HCT116 (cell line): ENCODE measurements at regions not wholly inside any gene's neighbourhood (a gene's known extent, or its start where the extent isn't known, plus 50 kb on each side); places are given as distances from the start of the nearest gene placed in this dataset.

ENCODE experiments used
- ATAC-seq: fragments of 200-7000 bp; cut with Tn5 transposase; 2 replicates; pipeline ENCODE4 v1.9.1; 2020; ENCODE audit warnings: mild to moderate bottlenecking, moderate library complexity
- BruUV-seq: library from RNA; stranded (reverse); fragments of 400-500 nt; replicated peaks from 2 replicates; lab custom pipeline; 2021; lab: Mats Ljungman, UMichigan
- CTCF ChIA-PET: fragments of 300-600 bp; sonication (Branson Sonifier 250); formaldehyde crosslinking; loops from one replicate; lab custom pipeline; 2021; ENCODE audit warnings: antibody characterized with exemption; lab: Charles Lee
- POLR2A ChIA-PET: fragments of 300-600, 350-600 bp; sonication (Branson Sonifier 250); formaldehyde crosslinking; loops from one replicate; lab custom pipeline; 2021; ENCODE audit warnings: antibody characterized with exemption; lab: Charles Lee
- RAD21 ChIA-PET, 2 experiments: fragments of 300-600 bp; sonication (Branson Sonifier 250); formaldehyde crosslinking; loops; one replicate each; lab custom pipeline; 2023; ENCODE audit warnings: low total read pairs in 2 of 2; ENCODE audit not compliant: uncharacterized antibody in 2 of 2, unreplicated experiment in 2 of 2, low non-redundant PET in 1 of 2; lab: Charles Lee
- DNase-seq: peaks from one replicate; pipeline ENCODE4 v3.0.0-alpha.2; 2010; ENCODE audit warnings: low read depth, low spot score
- H2AFZ ChIP-seq: fragments of 200-600 bp; shearing (Covaris generic), sonication (generic); 2 replicates; pipeline ENCODE4 v1.6.1; 2017; ENCODE audit warnings: low read depth, mixed run types, mixed read lengths, antibody characterized with exemption, low read length; ENCODE audit not compliant: poor library complexity, severe bottlenecking
- H3K27ac ChIP-seq: 2 replicates; pipeline ENCODE4 v1.5.1; 2012; ENCODE audit warnings: low read depth, low read length
- H3K27me3 ChIP-seq: fragments of 200-600 bp; sonication (generic); 2 replicates; pipeline ENCODE4 v1.6.1; 2016; ENCODE audit warnings: mixed run types, low read length, mixed read lengths; ENCODE audit not compliant: insufficient read depth
- H3K36me3 ChIP-seq, 2 experiments: fragments of 200-500 bp in 1 of 2; fragments of 200-600 bp in 1 of 2; sonication (Bioruptor generic) in 1 of 2; sonication (generic) in 1 of 2; 2 replicates each; pipeline versions ENCODE4 v1.5.1 to v1.6.1; 2014 to 2016; ENCODE audit warnings: low read length in 2 of 2, inconsistent platforms in 1 of 2, mixed read lengths in 1 of 2, mixed run types in 1 of 2; ENCODE audit not compliant: insufficient read depth in 2 of 2, control insufficient read depth in 1 of 2
- H3K4me1 ChIP-seq, 2 experiments: fragments of 200-600 bp in 1 of 2; sonication (generic) in 1 of 2; 2 replicates each; pipeline versions ENCODE4 v1.5.1 to v1.6.1; 2012 to 2017; ENCODE audit warnings: low read length in 2 of 2, inconsistent platforms in 1 of 2, mild to moderate bottlenecking in 1 of 2, mixed read lengths in 1 of 2, mixed run types in 1 of 2, moderate library complexity in 1 of 2; ENCODE audit not compliant: insufficient read depth in 2 of 2, control insufficient read depth in 1 of 2
- H3K4me2 ChIP-seq: fragments of 200-600 bp; sonication (generic); 2 replicates; pipeline ENCODE4 v1.6.1; 2017; ENCODE audit warnings: mixed run types, low read length, mixed read lengths
- H3K4me3 ChIP-seq, 2 experiments: fragments of 200-600 bp in 1 of 2; sonication (generic) in 1 of 2; replicated peaks in 1 of 2; 2 replicates each; pipeline ENCODE4 v1.5.1; 2011 to 2016; ENCODE audit warnings: low read length in 2 of 2, control low read depth in 1 of 2, low read depth in 1 of 2, mild to moderate bottlenecking in 1 of 2, mixed read lengths in 1 of 2, mixed run types in 1 of 2
- H3K79me2 ChIP-seq: fragments of 200-600 bp; sonication (generic); 2 replicates; pipeline ENCODE4 v1.6.1; 2017; ENCODE audit warnings: mild to moderate bottlenecking, mixed run types, low read length, moderate library complexity, mixed read lengths; ENCODE audit not compliant: insufficient read depth
- H3K9ac ChIP-seq: fragments of 200-600 bp; sonication (generic); 2 replicates; pipeline ENCODE4 v1.6.1; 2016; ENCODE audit warnings: low read length, mixed read lengths
- H3K9me2 ChIP-seq: fragments of 200-600 bp; sonication (generic), shearing (Covaris generic); 2 replicates; pipeline ENCODE4 v1.6.1; 2017; ENCODE audit warnings: mixed run types, mild to moderate bottlenecking, moderate library complexity; ENCODE audit not compliant: insufficient read depth
- H3K9me3 ChIP-seq, 2 experiments: fragments of 200-500 bp in 1 of 2; fragments of 200-600 bp in 1 of 2; sonication (Bioruptor generic) in 1 of 2; sonication (generic) in 1 of 2; 2 replicates each; pipeline ENCODE4 v1.6.1; 2014 to 2017; ENCODE audit warnings: low read length in 2 of 2, mixed read lengths in 2 of 2, inconsistent platforms in 1 of 2, low read depth in 1 of 2, mild to moderate bottlenecking in 1 of 2, mixed run types in 1 of 2, moderate library complexity in 1 of 2; ENCODE audit not compliant: control insufficient read depth in 1 of 2, insufficient read depth in 1 of 2
- H4K20me1 ChIP-seq: fragments of 200-600 bp; sonication (generic), shearing (Covaris generic); 2 replicates; pipeline ENCODE4 v1.6.1; 2017; ENCODE audit warnings: mixed run types, mild to moderate bottlenecking, moderate library complexity; ENCODE audit not compliant: insufficient read depth
- CBX3 ChIP-seq: IDR thresholded peaks from 2 replicates; pipeline ENCODE4 v1.6.1; 2012; ENCODE audit warnings: low read depth
- CEBPB ChIP-seq: IDR thresholded peaks from 2 replicates; pipeline ENCODE4 v1.6.1; 2012; ENCODE audit warnings: low read depth
- EGR1 ChIP-seq: IDR thresholded peaks from 2 replicates; pipeline ENCODE4 v1.6.1; 2012; ENCODE audit warnings: low read depth
- EZH2 ChIP-seq: fragments of 200-600 bp; sonication (generic); IDR thresholded peaks from 2 replicates; pipeline ENCODE4 v1.6.1; 2017; ENCODE audit warnings: antibody characterized with exemption, mixed run types
- EZH2phosphoT487 ChIP-seq: fragments of 200-600 bp; IDR thresholded peaks from 2 replicates; pipeline ENCODE4 v1.6.1; 2018; ENCODE audit warnings: antibody characterized with exemption, borderline replicate concordance
- FOSL1 ChIP-seq: IDR thresholded peaks from 2 replicates; pipeline ENCODE4 v1.6.1; 2012; ENCODE audit warnings: low read depth
- POLR2A ChIP-seq: IDR thresholded peaks from 2 replicates; pipeline ENCODE4 v1.7.0; 2011; ENCODE audit warnings: borderline replicate concordance; ENCODE audit not compliant: insufficient read depth, insufficient read length; ENCODE audit errors: extremely low read depth
- POLR2AphosphoS5 ChIP-seq: IDR thresholded peaks from 2 replicates; pipeline ENCODE4 v1.6.1; 2011; ENCODE audit warnings: mild to moderate bottlenecking, low read depth, low read length, moderate library complexity
- SIN3A ChIP-seq: IDR thresholded peaks from 2 replicates; pipeline ENCODE4 v1.6.1; 2012; ENCODE audit warnings: low read depth
- TCF7L2 ChIP-seq: IDR thresholded peaks from 2 replicates; pipeline ENCODE4 v1.7.0; 2011; ENCODE audit warnings: borderline replicate concordance, inconsistent platforms; ENCODE audit not compliant: insufficient read depth, insufficient read length; ENCODE audit errors: extremely low read depth
- ZFX ChIP-seq: fragments of 450-650 bp; IDR thresholded peaks from 2 replicates; pipeline ENCODE4 v1.6.1; 2017
- intact Hi-C: fragments of 100-400 bp; cut with micrococcal nuclease; formaldehyde crosslinking; loops from 2 replicates; pipeline ENCODE4 v1.10.0; 2022
- TF ChIP-seq, protein P1 (sequence below): IDR thresholded peaks from 2 replicates; pipeline ENCODE4 v1.6.1; 2012; ENCODE audit warnings: low read depth
- TF ChIP-seq, protein P2 (sequence below): IDR thresholded peaks from 2 replicates; pipeline ENCODE4 v1.6.1; 2012

DNA sequence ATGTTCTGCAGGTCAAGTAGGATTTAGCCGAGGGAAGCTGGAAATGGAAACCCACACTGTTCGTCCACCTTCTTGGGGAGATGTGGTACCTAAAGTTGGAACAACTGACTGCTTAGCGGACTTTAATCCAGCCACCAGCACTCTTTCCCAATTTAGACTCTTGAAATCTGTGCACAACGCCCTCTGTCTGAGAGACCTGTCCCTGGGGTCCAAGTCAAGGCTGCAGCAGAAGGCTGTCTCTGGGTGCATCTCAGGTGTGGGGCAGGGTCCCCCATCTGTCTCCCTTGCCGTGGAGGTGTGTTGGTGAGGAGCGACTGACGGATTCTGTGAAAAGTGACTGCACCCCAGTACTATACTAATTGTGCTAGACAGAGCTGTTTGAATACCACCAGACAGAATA lies 168.2 kb upstream of the CADM1 start (continued):
- TF ChIP-seq, protein P1, sequence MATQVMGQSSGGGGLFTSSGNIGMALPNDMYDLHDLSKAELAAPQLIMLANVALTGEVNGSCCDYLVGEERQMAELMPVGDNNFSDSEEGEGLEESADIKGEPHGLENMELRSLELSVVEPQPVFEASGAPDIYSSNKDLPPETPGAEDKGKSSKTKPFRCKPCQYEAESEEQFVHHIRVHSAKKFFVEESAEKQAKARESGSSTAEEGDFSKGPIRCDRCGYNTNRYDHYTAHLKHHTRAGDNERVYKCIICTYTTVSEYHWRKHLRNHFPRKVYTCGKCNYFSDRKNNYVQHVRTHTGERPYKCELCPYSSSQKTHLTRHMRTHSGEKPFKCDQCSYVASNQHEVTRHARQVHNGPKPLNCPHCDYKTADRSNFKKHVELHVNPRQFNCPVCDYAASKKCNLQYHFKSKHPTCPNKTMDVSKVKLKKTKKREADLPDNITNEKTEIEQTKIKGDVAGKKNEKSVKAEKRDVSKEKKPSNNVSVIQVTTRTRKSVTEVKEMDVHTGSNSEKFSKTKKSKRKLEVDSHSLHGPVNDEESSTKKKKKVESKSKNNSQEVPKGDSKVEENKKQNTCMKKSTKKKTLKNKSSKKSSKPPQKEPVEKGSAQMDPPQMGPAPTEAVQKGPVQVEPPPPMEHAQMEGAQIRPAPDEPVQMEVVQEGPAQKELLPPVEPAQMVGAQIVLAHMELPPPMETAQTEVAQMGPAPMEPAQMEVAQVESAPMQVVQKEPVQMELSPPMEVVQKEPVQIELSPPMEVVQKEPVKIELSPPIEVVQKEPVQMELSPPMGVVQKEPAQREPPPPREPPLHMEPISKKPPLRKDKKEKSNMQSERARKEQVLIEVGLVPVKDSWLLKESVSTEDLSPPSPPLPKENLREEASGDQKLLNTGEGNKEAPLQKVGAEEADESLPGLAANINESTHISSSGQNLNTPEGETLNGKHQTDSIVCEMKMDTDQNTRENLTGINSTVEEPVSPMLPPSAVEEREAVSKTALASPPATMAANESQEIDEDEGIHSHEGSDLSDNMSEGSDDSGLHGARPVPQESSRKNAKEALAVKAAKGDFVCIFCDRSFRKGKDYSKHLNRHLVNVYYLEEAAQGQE: no peak
- no peak for TF ChIP-seq EGR1

DNA sequence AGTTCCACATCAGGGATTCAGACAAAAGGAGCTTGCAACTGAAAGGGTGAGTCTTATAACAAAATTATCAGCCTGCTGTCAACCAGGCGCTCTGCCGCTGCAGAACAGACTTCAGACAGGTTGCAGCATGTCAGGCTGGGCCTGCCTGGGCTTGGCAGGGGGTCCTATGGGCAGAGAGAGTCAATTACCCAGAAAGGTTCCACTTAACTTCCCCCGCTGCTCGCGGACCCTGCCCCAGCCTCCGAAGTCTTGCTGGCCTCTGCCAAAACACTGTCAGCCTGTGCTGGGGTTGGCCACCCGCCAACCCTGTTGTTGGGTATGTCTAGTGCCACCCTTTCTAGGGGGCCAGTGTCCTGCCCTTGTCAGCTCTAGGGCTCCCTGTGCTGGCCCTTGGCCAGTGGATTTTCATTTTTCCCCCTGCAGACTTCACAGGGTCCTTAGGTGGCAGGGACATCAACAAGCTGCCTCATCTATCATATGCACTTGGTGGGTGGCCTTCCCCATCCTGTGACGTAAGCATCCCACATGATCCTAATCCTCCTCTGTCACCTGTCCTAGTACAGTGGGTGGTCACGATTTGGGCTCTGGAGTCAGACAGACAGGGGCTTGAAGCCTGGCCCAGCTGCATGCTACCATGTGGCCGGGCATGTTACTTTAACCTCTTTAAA lies 166.5 kb upstream of the CADM1 start:
- Histone ChIP-seq H3K4me1 (no peaks in the 10 kb centered on the region), H3K36me3 (no peaks in the 10 kb centered on the region), H3K27ac (no peak overlapping the region), H3K9ac (no peak overlapping the region), H3K27me3 (no peaks in the 10 kb centered on the region), H3K79me2 (no peaks in the 10 kb centered on the region), H3K4me2 (no peak overlapping the region), H3K9me3 (peaks cover 0 to 3% of the 10 kb centered on the region in 2 experiments; a peak in 2 of 4 replicates), H3K4me3 (no peak overlapping the region), H2AFZ (no peak overlapping the region), H4K20me1 (no peaks in the 10 kb centered on the region), H3K9me2 (no peaks in the 10 kb centered on the region)
- DNase-seq (no peak), ATAC-seq (no peak)
- ChIA-PET POLR2A (no interaction called here), RAD21 (no interaction called here), CTCF (no interaction called here)
- no peak for TF ChIP-seq FOSL1
- no peak for TF ChIP-seq SIN3A
- no peak for TF ChIP-seq CBX3
- no peak for TF ChIP-seq EZH2
- no peak for TF ChIP-seq EZH2phosphoT487
- TF ChIP-seq, protein P1: no peak
- TF ChIP-seq, protein P2, sequence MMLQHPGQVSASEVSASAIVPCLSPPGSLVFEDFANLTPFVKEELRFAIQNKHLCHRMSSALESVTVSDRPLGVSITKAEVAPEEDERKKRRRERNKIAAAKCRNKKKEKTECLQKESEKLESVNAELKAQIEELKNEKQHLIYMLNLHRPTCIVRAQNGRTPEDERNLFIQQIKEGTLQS: no peak
- TF ChIP-seq POLR2A: no peak
- TF ChIP-seq TCF7L2: no peak
- TF ChIP-seq POLR2AphosphoS5: no peak
- TF ChIP-seq ZFX: no peak
- TF ChIP-seq CEBPB: no peak
- no TSS peak for BruUV-seq
- intact Hi-C loops: no loop called here
